GM21390 (cell line): ENCODE measurements at regions not wholly inside any gene's neighbourhood (a gene's known extent, or its start where the extent isn't known, plus 50 kb on each side); places are given as distances from the start of the nearest gene placed in this dataset.
"Not testable (repeated sequence)": the region's sequence is repeated elsewhere in the genome, so short reads cannot be mapped to it uniquely, and the experiment has no call there.

Source experiments
- ATAC-seq: cut with Tn5 transposase; IDR thresholded peaks from one replicate; pipeline ENCODE4 v1.9.1; 2021; ENCODE audit not compliant: unreplicated experiment

- ATAC-seq, result no peak
These were observed 214.8 kb downstream of the DHX15 start for GRCh38 chr4:24369507-24370029.

GRCh38 chr4:24368801-24369200 is 215.6 kb downstream of the DHX15 start:
- ATAC-seq, result no peak

GRCh38 chr4:24364852-24365251 is 219.5 kb downstream of the DHX15 start:
- no peak for ATAC-seq

- ATAC-seq, result no peak
These were observed 220.1 kb downstream of the DHX15 start for GRCh38 chr4:24364249-24364648.

GRCh38 chr4:24363751-24364150 is 220.6 kb downstream of the DHX15 start:
- ATAC-seq, result no peak

GRCh38 chr4:24352112-24352511 is 232.2 kb downstream of the DHX15 start:
- ATAC-seq, result no peak

GRCh38 chr4:24349168-24349996 is 235.0 kb downstream of the DHX15 start:
- ATAC-seq, result not testable (repeated sequence)

GRCh38 chr4:24339260-24339659 is 245.1 kb downstream of the DHX15 start:
- no peak for ATAC-seq

GRCh38 chr4:24337451-24338190 is 246.7 kb downstream of the DHX15 start:
- ATAC-seq, result no peak

GRCh38 chr4:24335616-24336015 is 248.7 kb downstream of the DHX15 start:
- ATAC-seq, result no peak

- no peak for ATAC-seq
These were observed 249.4 kb downstream of the DHX15 start for GRCh38 chr4:24334906-24335305.

- no peak for ATAC-seq
These were observed 253.8 kb downstream of the DHX15 start for GRCh38 chr4:24330573-24330972.

- ATAC-seq, result no peak
These were observed 254.2 kb downstream of the DHX15 start for GRCh38 chr4:24330172-24330571.

GRCh38 chr4:24328711-24329110 is 255.6 kb downstream of the DHX15 start:
- no peak for ATAC-seq

- ATAC-seq, result no peak
These were observed 256.0 kb downstream of the DHX15 start for GRCh38 chr4:24328310-24328709.

- ATAC-seq, result no peak
These were observed 261.4 kb downstream of the DHX15 start for GRCh38 chr4:24322995-24323394.

GRCh38 chr4:24322511-24322910 is 261.8 kb downstream of the DHX15 start:
- ATAC-seq, result no peak

- no peak for ATAC-seq
These were observed 262.7 kb downstream of the DHX15 start for GRCh38 chr4:24321616-24322015.

- no peak for ATAC-seq
These were observed 263.2 kb downstream of the DHX15 start for GRCh38 chr4:24321131-24321530.

GRCh38 chr4:24319387-24319786 is 265.0 kb downstream of the DHX15 start:
- ATAC-seq, result no peak

GRCh38 chr4:24315056-24315455 is 269.3 kb downstream of the DHX15 start:
- ATAC-seq, result no peak
